ENCODE measurements at regions not wholly inside any gene's neighbourhood (a gene's known extent, or its start where the extent isn't known, plus 50 kb on each side); places are given as distances from the start of the nearest gene placed in this dataset.

GRCh38 chrX:146186540-146186939, 368.9 kb downstream of the SLITRK2 start:
- in situ Hi-C loops (cut with MboI; ENCODE audit: low sequenced_read_pairs), result no loop called here
- DNase-seq (ENCODE audit: low spot score in 2 of 2), result no peak
- Histone ChIP-seq H3K4me3 (no peak overlapping the region), H3K9me3 (no peaks in the 10 kb centered on the region), H3K27me3 (ENCODE audit: low read depth) (no peaks in the 10 kb centered on the region), H3K4me1 (no peaks in the 10 kb centered on the region), H3K36me3 (replicated peaks) (no peaks in the 10 kb centered on the region)

GRCh38 chrX:146189371-146189770, 371.7 kb downstream of the SLITRK2 start:
- Histone ChIP-seq H3K27me3 (ENCODE audit: low read depth) (no peaks in the 10 kb centered on the region), H3K9me3 (no peaks in the 10 kb centered on the region), H3K36me3 (replicated peaks) (no peaks in the 10 kb centered on the region), H3K4me1 (no peaks in the 10 kb centered on the region), H3K4me3 (no peak overlapping the region)
- in situ Hi-C loops (cut with MboI; ENCODE audit: low sequenced_read_pairs), result no loop called here
- no peak for DNase-seq (ENCODE audit: low spot score in 2 of 2)

GRCh38 chrX:146208821-146209220, 391.2 kb downstream of the SLITRK2 start:
- H3K9me3 ChIP-seq, result no peaks in the 10 kb centered on the region
- no peaks in the 10 kb centered on the region for H3K27me3 ChIP-seq (ENCODE audit: low read depth)
- no peaks in the 10 kb centered on the region for H3K36me3 ChIP-seq (replicated peaks)
- no peaks in the 10 kb centered on the region for H3K4me1 ChIP-seq
- in situ Hi-C loops (cut with MboI; ENCODE audit: low sequenced_read_pairs), result no loop called here
- H3K4me3 ChIP-seq, result no peak overlapping the region
- no peak for DNase-seq (ENCODE audit: low spot score in 2 of 2)

GRCh38 chrX:146224442-146224841, 406.8 kb downstream of the SLITRK2 start:
- Histone ChIP-seq H3K9me3 (no peaks in the 10 kb centered on the region), H3K4me3 (no peak overlapping the region), H3K27me3 (ENCODE audit: low read depth) (no peaks in the 10 kb centered on the region), H3K36me3 (replicated peaks) (no peaks in the 10 kb centered on the region), H3K4me1 (no peaks in the 10 kb centered on the region)
- in situ Hi-C loops (cut with MboI; ENCODE audit: low sequenced_read_pairs), result no loop called here
- peak in 1 of 2 experiments; percentile 6 for DNase-seq (ENCODE audit: low spot score in 2 of 2)

- in situ Hi-C loops (cut with MboI; ENCODE audit: low sequenced_read_pairs), result no loop called here
- Histone ChIP-seq H3K9me3 (no peaks in the 10 kb centered on the region), H3K4me1 (no peaks in the 10 kb centered on the region), H3K27me3 (ENCODE audit: low read depth) (no peaks in the 10 kb centered on the region), H3K4me3 (no peak overlapping the region), H3K36me3 (replicated peaks) (no peaks in the 10 kb centered on the region)
- DNase-seq (ENCODE audit: low spot score in 2 of 2), result no peak
Observed at GRCh38 chrX:146238173-146238572, 420.5 kb downstream of the SLITRK2 start.

- no peaks in the 10 kb centered on the region for H3K9me3 ChIP-seq
- no peaks in the 10 kb centered on the region for H3K36me3 ChIP-seq (replicated peaks)
- no peaks in the 10 kb centered on the region for H3K4me1 ChIP-seq
- in situ Hi-C loops (cut with MboI; ENCODE audit: low sequenced_read_pairs), result no loop called here
- H3K4me3 ChIP-seq, result no peak overlapping the region
- H3K27me3 ChIP-seq (ENCODE audit: low read depth), result no peaks in the 10 kb centered on the region
- DNase-seq (ENCODE audit: low spot score in 2 of 2), result no peak
Observed at GRCh38 chrX:146241902-146242301, 424.3 kb downstream of the SLITRK2 start.

- in situ Hi-C loops (cut with MboI; ENCODE audit: low sequenced_read_pairs), result no loop called here
- H3K27me3 ChIP-seq (ENCODE audit: low read depth), result no peaks in the 10 kb centered on the region
- H3K9me3 ChIP-seq, result no peaks in the 10 kb centered on the region
- DNase-seq (ENCODE audit: low spot score in 2 of 2), result no peak
- H3K36me3 ChIP-seq (replicated peaks), result no peaks in the 10 kb centered on the region
- H3K4me1 ChIP-seq, result no peaks in the 10 kb centered on the region
- H3K4me3 ChIP-seq, result no peak overlapping the region
Observed at GRCh38 chrX:146243041-146243440, 425.4 kb downstream of the SLITRK2 start.

GRCh38 chrX:146259207-146259606, 441.6 kb downstream of the SLITRK2 start:
- in situ Hi-C loops (cut with MboI; ENCODE audit: low sequenced_read_pairs), result no loop called here
- H3K9me3 ChIP-seq, result no peaks in the 10 kb centered on the region
- DNase-seq (ENCODE audit: low spot score in 2 of 2), result no peak
- H3K27me3 ChIP-seq (ENCODE audit: low read depth), result no peaks in the 10 kb centered on the region
- H3K36me3 ChIP-seq (replicated peaks), result no peaks in the 10 kb centered on the region
- no peak overlapping the region for H3K4me3 ChIP-seq
- no peaks in the 10 kb centered on the region for H3K4me1 ChIP-seq

GRCh38 chrX:146264763-146265375, 447.2 kb downstream of the SLITRK2 start:
- Histone ChIP-seq H3K27me3 (ENCODE audit: low read depth) (no peaks in the 10 kb centered on the region), H3K36me3 (replicated peaks) (no peaks in the 10 kb centered on the region), H3K9me3 (no peaks in the 10 kb centered on the region; the same call in 1 of the 2 replicates), H3K4me3 (no peak overlapping the region), H3K4me1 (no peaks in the 10 kb centered on the region)
- DNase-seq (ENCODE audit: low spot score in 2 of 2), result no peak
- in situ Hi-C loops (cut with MboI; ENCODE audit: low sequenced_read_pairs), result no loop called here

- H3K4me1 ChIP-seq, result no peaks in the 10 kb centered on the region
- H3K9me3 ChIP-seq, result no peaks in the 10 kb centered on the region
- DNase-seq (ENCODE audit: low spot score in 2 of 2), result no peak
- no peaks in the 10 kb centered on the region for H3K36me3 ChIP-seq (replicated peaks)
- in situ Hi-C loops (cut with MboI; ENCODE audit: low sequenced_read_pairs), result no loop called here
- no peaks in the 10 kb centered on the region for H3K27me3 ChIP-seq (ENCODE audit: low read depth)
- no peak overlapping the region for H3K4me3 ChIP-seq
Observed at GRCh38 chrX:146278381-146278780, 460.8 kb downstream of the SLITRK2 start.

All from HAP-1 (cell line).